ENCODE measurements at regions not wholly inside any gene's neighbourhood (a gene's known extent, or its start where the extent isn't known, plus 50 kb on each side); places are given as distances from the start of the nearest gene placed in this dataset.

- no peak for TF ChIP-seq POLR2A (IDR thresholded peaks at IDR 0.05)
- no peak for TF ChIP-seq CTCF (IDR thresholded peaks at IDR 0.05 in 8 of 11, conservative IDR thresholded peaks at IDR 0.05 in 3 of 11)
These were observed 483.7 kb upstream of the ATXN8OS start for GRCh38 chr13:69623973-69624372.

All from spleen (tissue), 7 donors.